NCI-H345 treated with DMSO at 0.1 percent for 48 hours (cell line): ENCODE measurements at regions not wholly inside any gene's neighbourhood (a gene's known extent, or its start where the extent isn't known, plus 50 kb on each side); places are given as distances from the start of the nearest gene placed in this dataset.

ENCODE experiments used
- DNase-seq: peaks from one replicate; lab custom pipeline; 2025; ENCODE audit not compliant: unreplicated experiment; lab: John Stamatoyannopoulos, UW

DNA sequence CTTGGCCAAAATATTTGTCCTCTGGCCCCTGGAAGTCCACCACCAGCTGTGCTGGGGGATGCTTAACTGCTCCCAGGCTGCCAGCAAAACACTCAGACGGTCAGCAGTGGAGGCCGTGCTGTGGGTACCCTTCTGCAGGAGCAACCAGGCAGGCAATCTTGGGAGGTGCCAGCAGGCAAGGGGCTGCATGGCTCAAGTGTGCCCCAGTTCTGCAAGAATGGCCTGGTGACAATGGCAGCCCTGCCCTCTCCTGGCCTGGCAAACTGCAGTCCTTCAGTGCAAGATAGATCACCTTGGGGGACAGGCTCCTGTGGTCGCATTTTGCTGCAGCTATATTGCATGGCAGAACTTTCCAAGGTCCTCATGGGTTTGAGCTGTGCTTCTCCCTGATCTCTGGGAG is 728.3 kb downstream of the TMTC2 start:
- DNase-seq, result no peak

DNA sequence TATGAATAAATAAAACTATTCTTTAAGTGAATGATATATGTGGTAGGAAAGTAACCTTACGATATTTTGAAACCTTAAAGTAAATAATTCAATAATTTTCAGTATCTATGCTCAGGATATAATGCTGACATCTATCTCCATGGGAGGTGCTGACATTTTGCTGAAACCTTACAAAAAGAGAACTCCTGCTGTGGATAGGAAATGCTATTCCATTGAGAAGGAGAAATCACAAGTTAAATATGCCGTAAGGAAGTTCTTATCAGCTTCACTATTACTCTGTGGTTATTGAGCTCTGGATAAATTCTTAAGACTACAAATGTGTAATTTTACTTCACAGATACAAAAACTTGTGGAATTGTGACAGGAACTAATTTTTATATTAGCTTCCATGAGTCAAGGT is 722.1 kb downstream of the TMTC2 start:
- no peak for DNase-seq

DNA sequence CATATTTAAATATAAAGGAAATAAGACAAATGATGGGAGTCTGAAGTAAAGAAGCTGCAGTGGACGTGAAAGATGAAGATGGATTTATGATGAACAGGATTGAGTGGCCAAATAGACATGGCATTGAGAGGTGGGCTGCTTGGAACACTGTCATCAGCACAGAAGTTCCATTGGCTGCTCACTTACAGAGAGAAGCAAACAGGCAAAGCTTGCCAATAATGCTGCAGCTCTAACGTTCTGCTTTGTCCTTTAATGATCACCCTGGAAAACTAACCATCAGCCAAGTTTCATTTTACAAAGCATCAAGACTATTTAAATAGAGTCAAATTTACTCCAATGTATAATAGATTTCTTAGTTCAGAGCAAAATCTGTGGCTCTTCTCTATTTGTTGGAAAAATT is 721.4 kb downstream of the TMTC2 start:
- no peak for DNase-seq

DNA sequence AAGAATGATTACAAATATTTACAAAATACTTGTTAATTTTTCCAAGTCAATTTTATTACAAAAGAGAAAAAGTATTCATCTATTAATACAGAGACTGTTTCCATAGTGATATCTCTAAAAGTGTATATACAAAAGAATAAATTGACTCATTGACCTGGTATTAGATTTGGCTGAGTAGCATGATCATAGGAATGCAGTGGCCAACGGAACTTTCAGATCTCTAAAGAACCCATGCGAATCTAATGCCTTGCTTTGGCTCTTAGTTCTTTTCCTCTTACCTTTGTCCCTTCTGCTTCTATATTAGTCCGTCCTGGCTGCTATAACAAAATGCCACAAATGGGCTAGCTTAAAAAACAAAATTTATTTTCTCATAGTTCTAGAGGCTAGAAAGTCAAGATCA is 717.8 kb downstream of the TMTC2 start:
- DNase-seq, result no peak

DNA sequence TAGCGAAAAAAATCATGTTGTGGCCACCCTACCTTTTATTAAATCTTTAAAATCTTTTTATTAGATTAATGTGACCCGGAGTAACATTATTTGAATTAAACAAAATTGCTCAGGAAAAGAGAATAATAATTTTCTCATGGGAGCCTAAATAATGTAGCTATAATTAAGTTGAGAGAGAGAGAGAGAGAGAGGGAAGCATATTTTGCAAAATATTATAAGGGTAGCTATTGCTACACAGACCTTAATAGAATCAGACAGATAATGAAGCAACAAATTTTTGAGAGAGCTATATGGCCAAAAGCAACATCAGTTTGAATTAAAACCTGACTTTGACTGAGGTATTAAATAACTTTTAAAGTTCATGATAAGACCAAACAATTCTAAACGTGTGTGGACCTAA is 703.5 kb downstream of the TMTC2 start:
- no peak for DNase-seq

DNA sequence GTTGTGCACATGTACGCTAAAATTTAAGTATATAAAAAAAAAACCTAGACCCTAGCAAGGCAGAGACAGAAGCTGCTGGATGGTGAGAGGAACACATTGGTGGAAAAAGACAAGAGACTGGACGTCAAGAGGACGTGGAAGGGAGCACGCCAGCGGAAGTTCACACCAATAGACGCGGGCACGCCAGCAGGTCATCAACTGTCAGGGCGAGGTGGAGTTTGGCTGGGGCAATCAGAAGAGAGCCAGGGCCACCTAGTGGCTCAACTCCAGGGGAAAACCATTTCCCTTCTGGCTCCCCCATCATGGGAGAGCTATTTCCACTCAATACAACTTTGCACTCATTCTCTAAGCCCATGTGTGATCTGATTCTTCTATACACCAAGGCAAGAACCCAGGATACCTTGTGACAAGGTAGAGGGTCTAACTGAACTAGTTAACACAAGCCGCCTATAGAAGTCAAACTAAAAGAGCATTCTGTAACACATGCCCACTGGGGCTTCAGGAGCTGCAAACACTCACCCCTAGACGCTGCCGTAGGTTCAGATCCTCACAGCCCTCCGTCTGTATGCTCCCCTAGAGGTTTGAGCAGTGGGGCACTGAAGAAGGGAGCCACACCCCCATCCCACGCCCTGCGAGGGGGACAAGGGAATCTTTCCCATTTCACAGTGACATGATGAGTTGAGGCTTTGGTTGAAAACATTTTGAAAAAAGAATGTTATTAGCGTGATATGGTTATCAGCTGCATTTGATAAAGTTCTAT is 702.7 kb downstream of the TMTC2 start:
- no peak for DNase-seq

DNA sequence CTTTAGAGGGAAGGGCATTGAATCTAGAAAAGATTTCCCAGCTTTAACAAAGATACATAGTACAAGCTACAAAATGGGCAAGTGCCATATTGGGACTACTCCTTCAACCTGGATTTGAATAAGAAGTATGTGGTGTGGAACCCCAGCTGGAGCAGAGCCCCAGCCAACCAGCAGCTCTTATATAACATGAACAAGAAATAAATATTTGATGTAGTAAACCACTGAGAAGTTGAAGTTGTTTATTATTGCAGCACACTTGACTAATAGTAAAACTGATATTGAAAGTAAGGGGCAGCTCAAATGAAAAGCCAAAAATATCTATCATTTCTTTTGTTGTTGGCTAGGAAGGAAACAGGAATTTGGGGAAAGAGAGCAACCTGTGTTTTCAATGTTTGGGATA is 701.8 kb downstream of the TMTC2 start:
- DNase-seq, result no peak

DNA sequence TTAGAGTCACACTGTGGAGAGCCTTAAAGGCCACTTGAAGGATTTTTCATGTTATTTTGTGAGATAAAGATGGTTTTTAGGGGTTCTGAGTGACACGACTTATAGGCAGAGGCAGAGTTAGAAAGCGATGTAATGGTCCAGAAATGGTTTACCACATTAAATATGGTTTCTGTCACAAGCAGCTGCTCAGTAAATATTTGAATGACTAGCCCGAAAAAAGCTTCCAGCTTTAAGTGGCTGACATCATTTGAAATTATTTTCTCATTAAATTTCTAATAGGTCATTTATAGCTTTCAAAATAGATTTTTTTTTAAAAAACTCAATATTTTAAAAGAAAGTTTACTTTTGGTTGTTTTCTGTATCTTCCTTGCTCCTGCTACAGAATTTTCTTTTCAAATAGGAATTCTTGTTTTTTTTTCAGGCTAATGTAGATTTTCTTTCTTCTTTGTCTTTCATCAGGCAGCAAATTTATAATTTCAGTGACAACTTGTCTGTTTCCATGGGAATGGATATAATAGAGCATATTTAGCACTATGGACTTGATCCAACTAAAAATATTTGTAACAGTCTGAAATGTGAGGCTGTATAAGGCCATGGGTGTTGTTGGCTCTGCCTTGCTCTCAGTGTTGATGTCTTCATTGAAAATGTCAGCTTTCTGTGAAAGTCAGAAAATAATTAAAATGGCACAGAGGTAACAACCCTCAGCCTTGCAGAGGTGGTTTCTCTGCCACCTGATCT is 700.0 kb downstream of the TMTC2 start:
- no peak for DNase-seq

DNA sequence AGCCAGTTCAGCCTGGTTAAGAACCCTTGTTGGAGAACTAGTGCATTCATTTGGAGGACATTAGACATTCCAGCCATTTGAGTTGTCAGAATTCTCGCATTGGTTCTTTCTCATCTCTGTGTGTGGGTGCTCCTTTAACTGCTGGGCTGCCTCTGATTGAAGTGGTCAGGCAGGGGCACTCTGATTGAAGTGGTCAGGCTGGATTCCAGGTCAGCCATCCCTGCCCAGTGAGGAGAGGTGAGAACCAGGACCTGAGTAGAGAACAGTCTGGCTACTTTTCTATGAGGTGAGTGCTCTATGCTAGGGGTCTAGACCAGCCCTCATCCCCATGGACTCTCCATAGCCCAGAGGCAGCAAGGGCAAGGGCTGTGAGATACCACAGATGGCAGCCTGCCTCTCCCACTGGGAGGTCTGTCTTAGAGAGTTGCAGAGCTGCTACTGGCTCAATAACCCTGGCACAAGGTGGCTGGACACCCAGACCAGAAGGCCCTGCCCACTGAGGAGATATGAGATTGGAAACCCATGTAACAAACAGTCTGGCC is 691.6 kb downstream of the TMTC2 start:
- no peak for DNase-seq

DNA sequence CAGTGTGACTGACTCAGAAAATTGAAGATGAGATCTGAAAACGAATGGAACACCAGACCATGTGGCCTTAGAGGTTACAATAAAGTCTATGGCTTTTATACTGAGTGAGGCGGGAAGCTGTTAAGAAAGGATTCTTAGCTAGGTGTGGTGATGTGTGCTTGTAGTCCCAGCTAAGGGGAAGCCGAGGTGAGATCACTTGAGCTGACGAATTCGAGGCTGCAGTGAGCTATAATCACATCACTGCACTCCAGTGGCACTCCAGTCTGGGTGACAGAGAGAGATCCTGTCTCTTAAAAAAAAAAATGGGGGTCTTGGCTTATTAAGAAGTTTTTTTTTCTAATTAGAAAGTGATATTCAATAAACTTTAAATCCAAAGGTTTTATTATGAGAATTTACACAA is 678.6 kb downstream of the TMTC2 start:
- no peak for DNase-seq

DNA sequence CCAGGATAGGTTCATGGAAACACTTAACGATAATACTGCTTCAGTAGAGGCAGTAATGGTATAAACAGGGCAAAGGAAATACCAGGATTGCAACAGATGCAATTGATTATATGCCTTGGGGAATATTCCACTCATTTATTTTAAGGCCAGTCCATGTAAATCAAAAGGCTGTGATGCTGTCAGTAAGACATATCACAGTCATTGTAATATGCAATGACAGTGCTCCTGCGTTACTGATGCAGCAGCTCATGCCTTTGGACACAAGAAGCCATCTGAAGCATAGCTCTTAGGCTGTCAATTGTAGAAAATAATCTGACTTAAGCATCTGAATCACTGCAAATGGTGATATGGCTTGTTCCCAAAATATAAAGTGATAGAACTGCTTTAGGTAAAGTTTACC is 674.8 kb downstream of the TMTC2 start:
- DNase-seq, result no peak

DNA sequence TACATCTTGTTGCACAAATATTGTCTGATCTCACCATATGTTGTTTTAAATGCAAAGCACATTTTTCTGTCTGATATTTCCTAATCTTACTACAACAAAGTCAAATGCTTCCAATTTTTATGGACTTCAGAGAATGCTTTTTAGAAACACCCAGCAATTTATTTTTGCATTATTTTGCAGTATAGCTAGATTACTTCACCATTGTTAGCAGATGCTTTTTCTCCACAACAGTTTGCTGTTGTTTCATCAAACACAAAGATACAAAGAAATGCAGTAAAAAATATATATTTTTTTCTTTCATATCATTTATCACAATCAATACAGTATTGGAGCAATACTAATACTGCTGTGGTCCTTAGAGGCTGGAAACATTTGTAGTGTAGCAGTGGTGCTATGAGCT is 674.4 kb downstream of the TMTC2 start:
- DNase-seq, result no peak

DNA sequence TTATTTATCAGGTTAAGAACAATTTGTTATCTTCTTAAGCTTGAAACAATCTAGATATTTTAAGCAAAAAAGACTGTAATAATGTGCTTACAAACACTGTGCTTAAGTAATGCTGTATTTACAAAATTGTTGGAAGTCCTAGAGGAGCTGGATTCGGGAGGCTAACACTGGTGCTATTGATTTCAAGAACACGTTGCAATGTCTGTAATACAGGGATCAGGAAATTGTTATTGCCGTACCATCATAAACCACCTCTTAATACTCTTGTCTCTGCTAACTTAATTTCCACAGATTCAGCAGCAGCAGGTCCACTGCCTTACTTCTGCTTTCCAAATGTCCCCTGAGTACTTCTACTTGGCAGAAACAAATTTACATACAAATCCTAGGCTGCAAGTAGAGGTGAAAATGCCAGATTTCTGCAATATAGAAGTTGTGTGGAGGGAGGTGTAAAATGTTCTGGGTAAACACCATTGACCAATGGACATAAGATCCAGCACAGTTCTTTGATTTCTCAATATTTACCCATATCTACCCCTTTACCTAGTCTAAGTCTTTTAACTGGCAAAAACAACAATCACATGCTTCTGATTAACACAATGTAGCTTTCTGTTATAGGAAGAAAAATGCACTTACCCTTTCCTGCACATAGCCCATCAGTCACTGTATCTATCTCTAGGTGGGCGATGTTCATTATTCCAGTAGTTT is 663.4 kb downstream of the TMTC2 start:
- no peak for DNase-seq

DNA sequence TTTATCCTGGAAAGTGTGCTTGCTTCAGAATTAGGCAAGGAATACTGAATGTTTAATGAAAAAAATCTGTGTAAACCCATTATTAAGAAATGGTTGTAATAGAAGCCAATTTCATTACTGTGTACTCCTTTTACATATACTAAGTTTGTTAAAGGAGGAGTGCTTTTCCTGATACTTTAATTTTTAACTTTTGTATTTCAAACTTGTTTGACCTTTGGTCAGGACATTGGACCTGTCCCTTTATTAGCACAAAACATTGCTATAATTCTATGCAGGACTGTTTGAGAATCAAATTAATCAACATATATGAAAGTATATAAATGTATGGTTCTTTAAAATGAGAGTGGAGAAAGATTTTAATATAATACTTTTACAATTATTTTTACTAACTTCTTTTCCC is 659.6 kb downstream of the TMTC2 start:
- no peak for DNase-seq

DNA sequence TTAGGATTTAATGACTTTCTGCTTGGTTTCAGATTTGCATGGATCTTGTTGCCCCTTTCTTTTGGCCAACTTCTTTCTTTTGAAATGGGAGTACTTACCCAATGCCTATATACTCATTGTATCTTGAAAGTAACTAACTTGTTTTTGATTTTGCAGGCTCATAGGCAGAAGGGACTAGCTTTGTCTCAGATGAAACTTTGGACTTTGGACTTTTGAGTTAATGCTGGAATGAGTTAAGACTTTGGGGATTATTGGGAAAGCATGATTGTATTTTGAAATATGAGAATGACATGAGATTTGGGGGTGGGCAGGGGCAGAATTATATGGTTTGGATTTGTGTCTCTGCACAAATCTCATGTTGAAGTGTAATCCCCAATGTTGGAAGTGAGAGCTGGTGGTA is 657.1 kb downstream of the TMTC2 start:
- DNase-seq, result no peak

DNA sequence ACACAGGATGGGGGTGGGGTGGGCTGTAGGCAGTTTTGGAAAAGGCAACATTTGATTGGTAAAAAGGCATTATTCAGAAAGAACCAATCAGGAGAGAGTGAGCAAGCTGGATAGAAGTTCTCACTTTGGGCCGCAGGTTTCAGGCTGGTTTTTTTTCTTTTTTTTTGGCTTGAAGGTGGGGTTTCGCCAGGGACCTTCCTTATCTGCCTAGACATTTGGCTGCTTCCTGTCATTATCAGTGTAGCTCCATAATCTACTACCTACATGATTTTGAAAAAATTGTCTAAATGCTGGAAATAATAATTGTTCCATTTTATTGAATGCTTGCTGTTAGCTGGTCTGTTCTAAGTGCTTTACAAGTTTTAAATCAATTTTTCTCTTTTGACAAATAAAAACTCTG is 649.0 kb downstream of the TMTC2 start:
- DNase-seq, result no peak

DNA sequence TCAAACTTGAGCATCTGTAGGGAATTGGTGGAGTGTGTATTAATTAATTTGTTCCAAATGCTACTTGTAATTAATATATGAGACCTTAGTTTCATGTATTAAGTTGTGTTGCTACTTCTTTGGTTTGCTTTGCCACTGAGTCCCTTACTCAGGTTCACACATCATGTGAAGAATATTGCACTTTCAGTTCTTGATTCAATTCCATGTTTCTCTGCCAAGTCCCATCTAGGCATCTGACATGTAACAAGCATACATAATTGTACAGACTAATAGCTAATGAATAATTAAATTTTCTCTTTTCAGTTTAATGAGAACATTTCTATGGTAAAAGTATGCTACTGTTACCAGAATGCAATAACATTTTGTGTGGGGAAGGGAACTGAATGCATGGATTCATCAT is 640.0 kb downstream of the TMTC2 start:
- DNase-seq, result no peak

DNA sequence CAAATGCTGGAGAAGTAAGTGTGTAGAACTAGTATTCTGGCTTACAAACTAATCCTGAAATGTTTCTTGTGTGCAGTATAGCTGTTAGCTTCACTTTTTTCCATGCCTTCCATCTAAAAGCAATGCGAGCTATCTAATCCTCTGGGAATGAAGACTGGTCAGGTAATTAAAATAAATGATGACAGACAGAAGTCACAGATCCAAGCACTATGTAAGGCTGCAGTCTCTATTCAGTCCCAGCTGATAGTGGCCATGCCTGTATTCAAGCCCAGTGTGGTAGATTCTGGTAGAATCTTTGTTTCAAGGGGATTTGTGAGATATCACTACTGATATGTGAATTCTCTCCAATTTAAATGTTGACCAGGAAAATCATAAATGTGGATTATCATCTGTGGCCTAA is 637.2 kb downstream of the TMTC2 start:
- no peak for DNase-seq

DNA sequence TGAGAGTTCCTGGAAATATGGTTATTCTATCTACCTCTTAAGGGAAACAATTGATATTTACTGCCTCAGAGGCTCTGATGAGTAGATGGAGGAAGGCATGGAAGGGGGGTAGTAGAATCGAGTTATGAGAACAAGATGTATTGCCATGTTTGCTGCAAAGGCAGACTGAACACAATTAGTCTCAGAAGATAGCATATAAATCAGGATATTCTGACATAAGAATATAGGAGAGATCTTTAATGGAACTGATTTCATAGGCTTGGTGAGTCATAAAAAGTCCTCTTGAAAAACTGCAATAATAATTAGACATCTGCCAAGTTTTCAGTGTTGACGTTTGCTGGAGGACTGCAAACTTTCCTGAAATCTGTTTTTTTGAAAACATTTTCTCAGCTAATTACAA is 636.1 kb downstream of the TMTC2 start:
- DNase-seq, result no peak

DNA sequence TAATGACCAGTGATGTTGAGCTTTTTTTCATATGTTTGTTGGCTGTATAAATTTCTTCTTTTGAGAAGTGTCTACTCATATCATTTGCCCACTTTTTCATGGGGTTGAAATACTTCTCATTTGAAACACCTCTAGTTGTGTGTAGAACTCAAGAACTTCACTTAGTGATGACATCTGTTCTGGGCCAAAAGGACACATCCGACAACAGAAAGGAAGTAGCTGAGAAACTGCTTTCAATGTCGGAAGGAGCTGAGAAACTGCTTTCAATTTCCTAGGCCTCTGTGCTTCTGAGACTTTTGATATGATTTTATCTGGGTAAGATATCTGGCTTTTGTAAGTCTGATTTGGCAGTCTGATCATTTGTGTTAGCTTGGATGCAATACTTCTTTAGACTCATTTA is 635.3 kb downstream of the TMTC2 start:
- no peak for DNase-seq

DNA sequence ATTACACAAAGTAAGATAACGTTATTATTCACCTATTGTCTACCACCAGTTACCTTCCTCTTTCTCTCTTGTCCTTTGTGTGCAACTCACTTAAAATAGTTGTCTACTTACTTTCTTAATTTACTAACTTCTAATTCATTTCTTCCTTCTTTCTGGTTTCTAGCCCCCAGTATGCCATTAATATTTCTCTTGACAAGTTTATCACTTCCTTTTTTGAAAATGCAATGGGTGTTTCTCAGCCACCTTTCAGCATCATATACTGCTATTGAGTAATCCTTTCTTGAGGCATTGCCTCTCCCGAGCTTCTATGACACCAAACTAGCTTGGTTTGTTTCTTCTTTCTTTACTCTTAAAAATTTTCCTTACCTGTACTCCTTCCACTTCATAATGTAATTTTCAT is 633.6 kb downstream of the TMTC2 start:
- DNase-seq, result no peak
